Stimulated activated CD4-positive, alpha-beta T cell treated with anti-CD3 and anti-CD28 coated beads, Interleukin-4, amount 100 ng/mL, for 24 hours (primary cell): ENCODE measurements at regions not wholly inside any gene's neighbourhood (a gene's known extent, or its start where the extent isn't known, plus 50 kb on each side); places are given as distances from the start of the nearest gene placed in this dataset.

Experiments
- DNase-seq: peaks from one replicate; pipeline ENCODE4 v3.0.0-alpha.2; 2020

DNA sequence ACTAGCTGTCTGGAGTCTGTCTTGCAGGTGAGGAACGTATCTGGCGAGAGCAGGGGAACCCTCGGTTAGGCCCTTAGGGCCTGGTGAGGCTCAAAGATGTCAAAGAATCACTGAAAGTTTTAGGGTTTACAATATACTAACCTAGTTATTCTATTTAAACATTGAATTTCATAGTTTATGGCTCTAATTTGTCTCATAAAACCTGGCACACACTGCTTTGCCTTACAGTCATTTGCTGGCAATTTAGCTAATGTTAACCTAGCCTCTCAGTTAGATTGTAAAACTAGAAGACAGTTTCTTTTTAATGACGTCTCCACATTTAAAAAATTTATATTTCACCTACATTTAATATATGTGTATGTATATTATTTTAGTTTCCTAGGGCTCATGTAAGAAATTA, 89.6 kb upstream of the DOCK10 start:
- no peak for DNase-seq

DNA sequence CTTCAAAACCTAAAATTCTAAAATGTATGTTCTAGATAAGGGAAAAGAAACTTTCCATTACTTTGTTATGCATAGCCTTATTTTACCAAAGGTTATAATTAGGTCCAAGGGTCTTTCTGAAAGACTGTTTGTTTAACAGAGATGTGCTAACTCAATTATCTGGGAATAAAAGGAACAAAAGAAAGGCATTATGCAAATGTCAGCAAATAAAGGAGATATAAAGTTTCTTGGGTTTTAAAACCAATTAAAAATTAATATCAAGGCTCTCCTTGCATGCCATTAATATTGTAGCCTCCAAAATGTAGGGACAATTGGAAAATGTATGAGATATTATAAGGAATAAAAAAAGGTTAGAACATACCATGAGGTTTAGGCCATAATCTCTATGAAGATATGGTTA, 87.8 kb upstream of the DOCK10 start:
- no peak for DNase-seq

DNA sequence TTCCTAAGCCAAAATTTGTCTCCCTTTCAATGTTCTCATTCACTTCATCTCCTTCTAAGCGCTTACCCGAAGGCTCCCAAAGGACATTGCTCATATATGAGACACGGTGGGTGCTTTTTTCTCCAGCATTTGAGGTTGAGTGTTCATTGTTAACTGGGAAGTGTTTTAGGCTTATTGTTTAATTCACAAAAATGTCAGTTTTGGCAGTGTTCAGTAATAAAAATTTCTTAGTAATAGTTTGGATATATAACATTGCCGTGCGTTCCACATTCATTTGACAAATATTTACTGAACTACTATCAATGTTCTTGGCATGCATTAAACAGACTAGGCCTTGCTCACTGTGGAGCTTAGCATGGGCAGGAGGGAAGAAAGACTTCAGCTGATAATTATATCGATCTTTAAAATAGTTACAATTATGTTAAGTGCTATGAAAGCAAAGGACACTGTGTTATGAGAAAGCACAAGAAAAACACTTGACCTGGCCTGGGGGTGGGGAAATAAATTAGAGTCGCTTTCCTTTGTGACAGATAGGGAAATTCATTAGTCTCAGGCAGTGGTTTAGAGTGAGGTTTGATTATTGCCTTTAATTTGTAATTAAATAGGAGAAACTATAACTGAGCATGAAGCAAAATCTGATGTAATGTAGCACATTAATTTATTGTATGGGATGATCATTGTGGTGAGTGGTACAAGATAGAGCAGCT, 82.2 kb upstream of the DOCK10 start:
- DNase-seq, result no peak

DNA sequence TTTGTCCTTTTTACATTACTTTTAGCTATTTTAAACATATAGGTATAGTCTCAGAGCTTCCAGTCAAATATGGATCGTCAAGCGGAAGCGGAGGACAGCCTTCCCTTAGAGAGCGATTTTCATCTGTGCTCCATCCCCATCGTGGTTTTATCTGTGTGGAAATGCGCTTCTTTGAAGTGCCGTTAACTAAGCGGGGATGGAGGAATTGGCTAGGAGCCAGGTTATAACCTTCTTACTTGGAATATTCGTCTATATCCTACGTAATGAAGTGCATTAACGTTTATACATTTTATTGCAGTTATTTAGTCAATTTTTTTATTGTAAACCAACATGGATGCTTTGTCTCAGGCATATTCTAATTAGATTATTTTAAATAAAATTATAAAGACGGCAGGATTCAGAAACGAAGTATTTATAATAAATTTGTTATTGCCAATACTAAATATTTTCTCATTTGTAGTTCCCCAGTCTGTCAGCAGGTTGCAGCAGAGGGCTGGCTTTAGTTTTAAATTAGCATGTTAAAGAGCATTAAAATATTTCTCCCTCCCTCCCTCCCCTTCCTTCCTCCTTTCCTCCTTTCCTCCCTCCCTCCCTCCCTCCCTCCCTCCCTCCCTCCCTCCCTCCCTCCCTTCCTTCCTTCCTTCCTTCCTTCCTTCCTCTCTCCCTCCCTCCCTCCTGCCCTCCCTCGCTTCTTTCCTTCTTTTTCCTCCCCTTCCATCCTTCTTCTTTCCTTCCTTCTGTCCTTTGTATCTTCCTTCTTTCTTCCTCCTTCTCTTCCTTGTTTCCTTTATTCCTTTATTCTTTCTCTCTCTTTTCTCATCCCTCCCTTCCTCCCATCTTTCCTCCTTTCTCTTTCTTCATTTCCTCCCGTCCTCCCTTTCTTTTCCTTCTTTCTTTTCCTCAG, 80.6 kb upstream of the DOCK10 start:
- DNase-seq, result peak; percentile 34

DNA sequence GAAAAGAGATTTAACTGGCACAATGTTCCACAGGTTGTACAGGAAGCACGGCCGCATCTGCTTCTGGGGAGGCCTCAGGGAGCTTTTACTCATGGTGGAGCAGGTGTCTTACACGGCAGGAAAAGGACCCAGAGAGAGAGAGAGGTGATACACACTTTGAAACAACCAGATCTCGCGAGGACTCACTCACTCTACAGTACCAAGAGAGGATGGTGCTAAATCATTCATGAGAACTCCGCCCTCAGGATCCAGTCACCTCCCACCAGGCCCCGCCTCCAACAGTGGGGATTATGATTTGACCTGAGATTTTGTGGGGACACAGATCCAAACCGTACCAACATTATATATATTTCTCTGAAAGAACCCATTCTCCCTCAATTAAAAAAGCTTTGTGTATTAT, 79.7 kb upstream of the DOCK10 start:
- DNase-seq, result no peak

DNA sequence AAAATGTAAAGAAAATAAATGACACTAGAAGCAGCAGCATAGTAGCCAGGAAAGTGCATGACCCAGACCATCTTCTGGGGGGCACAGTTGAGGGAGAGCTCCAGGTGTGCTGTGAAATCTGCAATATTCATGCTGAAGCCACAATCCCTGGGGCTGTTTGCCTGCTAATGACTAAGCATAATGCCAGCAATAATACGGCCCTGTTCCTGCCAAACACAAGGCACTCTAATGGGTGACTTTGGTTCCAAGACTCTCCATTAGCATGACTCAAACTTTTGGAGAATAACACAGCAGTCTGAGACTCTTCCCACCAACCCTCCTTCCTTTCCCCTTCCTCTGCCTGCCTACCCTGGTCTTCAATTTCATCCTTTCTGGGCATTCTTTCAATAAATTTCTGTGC, 77.9 kb upstream of the DOCK10 start:
- DNase-seq, result no peak

DNA sequence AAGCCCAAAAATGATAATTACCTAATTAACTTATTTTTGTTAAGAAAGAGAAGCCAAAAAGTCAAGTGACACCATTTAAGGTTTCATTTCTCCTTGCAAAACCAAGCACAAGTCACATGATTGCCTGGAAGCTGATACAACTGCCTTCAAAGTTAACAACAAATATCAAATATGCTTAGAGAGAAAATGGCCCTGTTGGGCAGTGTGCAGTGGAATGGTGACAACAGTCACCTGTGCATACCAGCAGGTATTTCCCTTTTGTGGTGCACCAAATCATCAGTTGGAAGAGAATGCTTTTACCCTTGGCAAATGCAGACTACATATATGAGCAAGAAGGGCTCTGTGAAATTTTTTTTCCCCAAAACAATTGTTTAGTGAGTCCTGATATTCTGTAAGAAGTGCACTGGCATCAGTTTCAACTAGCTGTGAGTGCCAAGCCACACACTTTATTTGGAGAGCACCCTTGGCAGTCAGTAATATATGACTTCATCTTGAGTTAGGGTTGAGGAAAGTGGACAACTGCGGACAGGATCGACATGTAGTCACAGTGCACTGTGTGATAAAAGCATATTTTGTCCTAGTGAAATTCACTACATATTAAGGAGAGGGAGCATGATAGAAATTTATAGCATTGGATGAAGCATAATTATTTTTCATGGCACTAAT, 74.9 kb upstream of the DOCK10 start:
- DNase-seq, result no peak

DNA sequence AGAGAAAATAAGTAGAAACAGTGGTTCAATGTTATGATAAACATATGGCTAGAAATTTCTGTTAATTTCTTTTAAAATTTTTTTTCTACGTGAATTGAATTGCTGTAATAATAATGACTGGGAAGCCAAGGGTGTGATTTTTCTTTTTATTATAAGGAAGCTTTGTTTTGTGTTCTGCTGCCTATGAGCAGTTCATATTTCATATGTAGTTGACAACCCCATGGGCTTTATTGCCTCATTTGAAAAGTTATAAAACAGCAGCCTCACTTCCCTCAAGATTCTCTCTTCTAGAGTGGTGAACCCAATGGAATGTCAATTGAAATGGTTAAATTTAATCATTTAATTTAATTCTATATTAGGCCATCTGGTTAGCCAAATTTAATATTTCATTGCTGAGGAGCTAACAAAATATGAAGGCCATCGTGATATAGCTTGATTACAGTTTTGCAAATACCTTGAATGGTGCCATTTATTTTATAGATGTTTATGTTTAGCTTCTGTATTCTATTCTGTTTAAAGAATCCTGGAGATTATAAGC, 72.6 kb upstream of the DOCK10 start:
- DNase-seq, result no peak

DNA sequence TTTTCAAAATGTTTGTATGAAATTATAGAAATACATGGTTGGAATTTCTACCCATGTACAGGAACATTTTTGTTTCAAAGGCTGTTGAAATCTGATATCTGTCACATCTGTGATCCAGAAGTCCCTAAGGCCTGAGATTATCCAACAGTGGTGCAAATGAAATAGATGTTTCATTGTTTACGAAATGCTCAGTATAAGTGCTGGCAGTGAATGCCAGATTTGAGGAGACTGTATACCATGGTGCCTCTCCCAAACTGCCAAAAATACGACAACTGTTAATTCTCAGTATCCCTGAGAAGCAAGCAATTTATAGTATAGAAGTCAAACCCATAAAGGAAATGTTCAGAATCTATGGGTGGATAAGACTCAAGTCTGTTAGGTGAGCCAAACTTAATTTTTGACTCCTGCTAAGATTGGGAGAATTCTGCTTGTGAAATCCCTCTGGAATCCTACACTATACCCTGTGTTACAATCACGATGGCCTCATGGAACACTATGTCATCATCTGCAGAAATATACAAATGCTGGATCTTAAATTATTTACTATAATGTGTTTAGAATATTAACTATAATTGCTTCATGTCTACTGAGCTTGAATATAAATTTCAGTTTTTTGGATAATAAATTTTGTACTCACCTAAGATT, 71.2 kb upstream of the DOCK10 start:
- no peak for DNase-seq

DNA sequence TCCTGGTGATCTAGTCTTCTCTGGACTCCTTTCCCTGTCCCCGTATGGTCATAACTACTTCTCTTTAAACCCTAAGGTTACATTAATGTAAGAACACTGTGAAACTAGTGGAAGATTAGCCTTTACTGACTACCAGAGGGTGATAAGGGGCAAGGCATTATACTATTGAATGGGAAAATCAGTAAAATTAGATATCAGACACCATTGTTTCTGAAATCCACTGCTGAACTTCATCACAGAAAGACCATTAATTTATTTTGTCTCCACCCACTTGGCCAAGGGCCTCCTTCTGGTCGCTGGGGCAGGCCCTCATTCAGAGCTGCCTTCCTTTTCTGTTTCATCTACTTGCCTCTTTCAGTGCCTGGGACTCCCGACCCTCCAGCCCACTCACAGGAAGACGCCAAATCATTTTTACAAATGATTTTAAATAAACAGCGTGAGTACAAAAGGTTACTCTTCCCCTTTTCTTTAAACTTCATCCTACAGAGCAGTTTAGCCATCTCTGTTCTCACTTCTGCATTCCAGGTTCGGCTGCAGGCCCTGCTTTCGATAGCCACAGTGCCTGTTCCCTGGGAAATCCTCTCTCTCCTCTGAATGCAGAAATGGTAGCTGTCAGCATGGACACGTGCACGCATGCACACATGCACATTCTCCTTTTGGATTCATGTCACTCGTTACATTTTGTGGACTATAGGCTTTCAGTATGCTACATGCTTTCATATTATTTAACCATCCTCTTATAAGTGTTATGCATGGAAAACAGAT, 70.3 kb upstream of the DOCK10 start:
- DNase-seq, result no peak

DNA sequence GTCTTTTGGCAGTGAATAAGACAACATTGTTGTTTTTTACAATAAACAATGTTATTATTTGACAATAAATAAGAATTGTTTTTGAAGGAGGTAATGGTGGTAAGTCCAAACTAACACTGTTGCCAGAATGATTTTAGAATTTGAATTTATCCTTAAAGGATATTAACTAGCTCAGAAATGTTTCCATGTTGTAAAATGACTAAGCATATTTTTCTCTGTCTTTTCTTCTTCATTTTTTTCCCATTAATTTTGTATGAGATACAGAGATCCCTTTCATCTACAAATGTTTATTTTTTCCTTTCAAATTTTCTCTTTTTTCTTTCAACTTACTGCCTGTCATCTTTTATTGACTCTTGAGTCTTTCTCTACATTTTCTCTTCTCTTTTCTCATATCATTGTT, 66.5 kb upstream of the DOCK10 start:
- no peak for DNase-seq

DNA sequence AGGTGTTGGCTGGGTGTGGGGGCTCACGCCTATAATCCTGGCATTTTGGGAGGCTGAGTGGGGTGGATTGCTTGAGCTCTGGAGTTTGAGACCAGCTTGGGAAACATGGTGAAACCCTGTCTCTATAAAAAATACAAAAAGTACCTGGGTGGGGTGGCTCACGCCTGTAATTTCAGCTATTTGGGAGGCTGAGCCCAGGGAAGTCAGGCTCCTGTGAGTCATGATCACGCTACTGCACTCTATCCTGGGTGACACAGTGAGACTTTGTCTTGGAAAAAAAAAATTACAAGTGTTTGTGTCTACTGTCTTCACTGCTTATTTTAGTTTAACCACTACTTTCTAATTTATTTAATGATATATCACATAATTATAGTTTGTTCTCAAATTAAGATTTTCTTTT, 62.7 kb upstream of the DOCK10 start:
- DNase-seq, result no peak

DNA sequence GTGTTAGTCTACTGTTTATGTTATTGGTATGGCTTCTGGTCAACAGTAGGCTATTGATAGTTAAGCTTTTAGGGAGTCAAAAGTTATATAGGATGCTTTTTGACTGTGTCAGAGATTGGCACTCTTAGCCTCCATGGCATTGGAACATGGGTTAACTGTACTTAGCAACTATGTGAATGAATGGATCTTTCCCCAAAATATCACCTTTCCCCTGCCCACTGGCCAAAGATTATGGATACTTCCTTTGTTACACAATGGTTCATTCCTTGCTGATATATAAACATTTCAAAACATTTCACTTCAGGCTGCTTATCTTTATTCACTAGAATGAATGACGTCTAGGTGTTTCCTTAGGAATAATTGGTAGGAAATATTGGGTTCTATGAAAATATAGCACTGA, 62.1 kb upstream of the DOCK10 start:
- no peak for DNase-seq

DNA sequence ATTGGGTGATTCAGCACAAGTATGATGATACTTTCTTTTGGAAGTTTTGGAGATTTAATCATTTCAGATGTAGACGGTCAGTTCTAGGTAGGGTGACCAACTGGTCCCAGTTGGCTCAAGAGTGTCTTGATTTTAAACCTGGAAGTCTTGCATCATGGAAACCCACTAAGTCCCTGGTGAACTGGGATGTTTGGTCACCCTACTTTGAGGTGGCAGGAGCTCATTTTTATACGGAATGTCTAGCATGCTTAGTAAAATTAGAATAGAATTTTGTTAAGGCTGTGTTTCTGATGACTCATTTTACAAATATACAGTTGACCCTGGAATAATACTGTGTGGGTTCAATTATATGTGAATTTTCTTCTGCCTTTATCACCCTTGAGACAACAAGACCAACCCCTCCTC, 61.5 kb upstream of the DOCK10 start:
- no peak for DNase-seq

DNA sequence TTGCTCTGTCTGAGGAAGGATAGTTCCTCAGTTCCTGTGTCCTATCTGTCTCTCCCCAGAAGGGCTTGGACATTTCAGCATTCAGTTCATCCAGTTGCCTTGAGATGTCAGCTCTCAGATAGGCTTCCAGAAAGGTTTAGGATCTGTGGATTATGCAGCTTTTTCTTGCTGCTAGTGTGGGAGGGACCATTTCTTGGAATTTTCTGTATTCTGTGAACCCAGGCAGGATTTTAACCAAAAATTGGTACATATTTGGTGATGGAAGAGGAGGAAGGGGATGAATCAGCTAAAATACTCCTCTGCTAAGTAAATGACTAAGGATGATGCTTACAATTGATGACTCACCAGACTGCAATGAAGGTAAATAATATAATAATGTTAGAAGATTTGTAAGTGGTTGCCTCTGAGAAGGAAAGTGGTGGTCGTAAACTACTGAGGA, 58.6 kb upstream of the DOCK10 start:
- no peak for DNase-seq

DNA sequence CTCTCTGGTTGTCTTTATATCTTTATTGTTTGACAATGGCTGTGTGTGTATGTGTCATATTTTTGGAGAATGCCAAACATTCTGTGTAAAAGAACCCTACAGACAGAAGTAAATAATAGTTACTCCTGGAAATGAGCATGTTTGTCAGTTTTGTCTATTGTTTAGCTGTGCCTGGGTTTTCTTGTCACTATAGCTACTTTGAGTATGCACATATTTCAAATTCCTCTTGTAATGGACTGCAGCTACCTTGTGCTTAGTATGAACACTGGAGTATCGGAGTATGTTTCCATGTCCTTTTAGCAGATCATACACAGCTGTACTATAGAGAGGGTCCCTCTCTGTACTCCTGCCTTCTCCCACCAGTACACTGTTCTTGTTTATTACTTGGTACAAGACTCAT, 58.0 kb upstream of the DOCK10 start:
- DNase-seq, result no peak

DNA sequence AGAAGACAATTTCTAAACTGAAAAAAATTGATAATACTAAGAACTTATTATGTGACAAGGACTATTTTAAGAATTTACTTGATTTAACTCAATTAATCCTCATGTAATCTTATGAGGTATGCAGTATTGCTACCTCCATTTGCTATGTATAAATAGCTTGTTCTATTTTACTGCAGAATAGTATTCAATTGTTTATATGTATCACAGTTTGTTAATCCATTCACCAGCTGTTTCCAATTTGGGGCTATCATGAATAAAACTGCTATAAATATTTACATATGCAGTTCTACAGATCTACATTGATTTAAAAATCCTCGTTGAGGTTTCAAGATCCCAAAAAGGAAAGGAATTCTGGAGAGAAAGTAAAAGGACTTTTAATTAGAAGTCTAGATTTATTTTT, 54.8 kb upstream of the DOCK10 start:
- no peak for DNase-seq
